Spleen (tissue), 11 donors: ENCODE measurements at regions not wholly inside any gene's neighbourhood (a gene's known extent, or its start where the extent isn't known, plus 50 kb on each side); places are given as distances from the start of the nearest gene placed in this dataset.

Experiments
- DNase-seq: peaks from one replicate; pipeline ENCODE4 v3.0.0-alpha.2; 2020
- H3K27ac ChIP-seq, 8 donors: fragments of 200-600 bp; sonication (generic) in 7 of 8; 1 replicate in 4 of 8; 2 replicates in 4 of 8; pipeline versions ENCODE4 v1.5.0 to v1.8.0; 2016 to 2021; ENCODE audit warnings: inconsistent platforms in 4 of 8, mild to moderate bottlenecking in 4 of 8, moderate library complexity in 1 of 8
- H3K27me3 ChIP-seq, 7 donors: fragments of 200-600 bp; sonication (generic) in 6 of 7; replicated peaks in 1 of 7; 1 replicate in 4 of 7; 2 replicates in 3 of 7; pipeline versions ENCODE4 v1.5.0 to v1.8.0; 2016 to 2021; ENCODE audit warnings: inconsistent platforms in 3 of 7, mild to moderate bottlenecking in 1 of 7
- H3K36me3 ChIP-seq, 6 donors: fragments of 200-600 bp; sonication (generic) in 5 of 6; 1 replicate in 4 of 6; 2 replicates in 2 of 6; pipeline versions ENCODE4 v1.5.0 to v1.8.0; 2016 to 2021; ENCODE audit warnings: inconsistent platforms in 2 of 6
- H3K4me1 ChIP-seq, 6 donors: fragments of 200-600 bp; sonication (generic) in 5 of 6; 1 replicate in 3 of 6; 2 replicates in 3 of 6; pipeline versions ENCODE4 v1.5.0 to v1.8.0; 2016 to 2021; ENCODE audit warnings: inconsistent platforms in 3 of 6
- H3K4me3 ChIP-seq, 8 donors: fragments of 200-600 bp; sonication (generic) in 7 of 8; 1 replicate in 4 of 8; 2 replicates in 4 of 8; pipeline versions ENCODE4 v1.5.0 to v1.8.0; 2016 to 2021; ENCODE audit warnings: inconsistent platforms in 4 of 8, mild to moderate bottlenecking in 4 of 8, moderate library complexity in 2 of 8
- H3K9me3 ChIP-seq, 8 donors: fragments of 200-600 bp; sonication (generic) in 7 of 8; 1 replicate in 4 of 8; 2 replicates in 4 of 8; pipeline versions ENCODE4 v1.5.0 to v1.8.0; 2016 to 2021; ENCODE audit warnings: inconsistent platforms in 4 of 8
- POLR2A ChIP-seq, 3 donors: fragments of 450-650 bp; IDR thresholded peaks; one replicate each; pipeline ENCODE4 v1.5.1; 2017; ENCODE audit warnings: antibody characterized with exemption in 3 of 3, mild to moderate bottlenecking in 1 of 3
- POLR2AphosphoS5 ChIP-seq, 3 donors: sonication (generic); formaldehyde crosslinking; IDR thresholded peaks; one replicate each; pipeline ENCODE4 v1.5.1; 2017; ENCODE audit warnings: antibody characterized with exemption in 3 of 3
- WGBS, 5 donors: extraction: QIAGEN DNeasy Blood & Tissue Kit in 3 of 5; methylation state at CpG; one replicate each; pipeline versions ENCODE4 v1.1.5 to v1.1.7; 2013 to 2018; 5-methylcytosine and 5-hydroxymethylcytosine counted together
- intact Hi-C: fragments of 100-400 bp; cut with DNase I; formaldehyde crosslinking; loops from one replicate; pipeline ENCODE4 v1.15.0; 2023; ENCODE audit warnings: low total_unique reads
- TF ChIP-seq, protein P1 (sequence below), 11 experiments: fragments of 200-600 bp in 7 of 11; fragments of 450-650 bp in 4 of 11; sonication (generic) in 4 of 11; IDR thresholded peaks in 8 of 11; conservative IDR thresholded peaks in 3 of 11; 1 replicate in 7 of 11; 2 replicates in 4 of 11; pipeline versions ENCODE4 v1.4.0 to v1.8.0; 2016 to 2021; ENCODE audit warnings: antibody characterized with exemption in 11 of 11, inconsistent platforms in 4 of 11, mild to moderate bottlenecking in 1 of 11
- donor health status: healthy with polysubstance abuse.
- donor health status: DM: no; HTN: no; CAD: no; lungs with moderate emphysema.
- donor health status: DM: no; HTN: no; CAD: no.
- donor health status: Bipolar disorder and iron deficiency.
- donor health status: healthy.
- donor health status: DM: no; HTN: no; CAD: no.
- donor health status: DM: yes; HTN: yes; CAD: no.

DNA sequence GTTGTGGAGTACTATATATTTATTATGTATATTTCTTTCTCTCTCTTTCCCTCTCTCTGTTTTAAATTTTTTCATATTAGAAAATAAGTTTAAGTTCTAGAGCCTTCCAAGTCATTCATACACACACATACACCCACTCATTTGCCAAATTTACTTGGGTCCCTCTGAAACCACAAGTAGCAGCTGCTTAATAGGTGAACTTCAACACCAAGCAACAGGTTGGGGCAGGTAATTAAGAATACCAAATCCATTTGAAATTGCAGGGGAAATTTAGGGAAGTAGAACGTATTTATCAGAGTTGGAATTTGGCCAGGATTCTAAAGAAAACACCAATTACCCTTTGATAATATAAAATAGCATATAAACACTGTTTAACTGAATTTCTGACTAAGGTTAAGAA is 75.0 kb upstream of the RBBP8 start:
- Histone ChIP-seq H3K4me3 (no peak overlapping the region), H3K36me3 (no peaks in the 10 kb centered on the region), H3K27ac (no peak overlapping the region), H3K27me3 (peaks cover 0 to 6% (median 0%) of the 10 kb centered on the region in 7 donors), H3K9me3 (no peaks in the 10 kb centered on the region), H3K4me1 (no peaks in the 10 kb centered on the region)
- intact Hi-C loops = no loop called here
- no peak for TF ChIP-seq POLR2A (IDR thresholded peaks at IDR 0.05)
- no peak for TF ChIP-seq POLR2AphosphoS5 (IDR thresholded peaks at IDR 0.05)
- TF ChIP-seq, protein P1, sequence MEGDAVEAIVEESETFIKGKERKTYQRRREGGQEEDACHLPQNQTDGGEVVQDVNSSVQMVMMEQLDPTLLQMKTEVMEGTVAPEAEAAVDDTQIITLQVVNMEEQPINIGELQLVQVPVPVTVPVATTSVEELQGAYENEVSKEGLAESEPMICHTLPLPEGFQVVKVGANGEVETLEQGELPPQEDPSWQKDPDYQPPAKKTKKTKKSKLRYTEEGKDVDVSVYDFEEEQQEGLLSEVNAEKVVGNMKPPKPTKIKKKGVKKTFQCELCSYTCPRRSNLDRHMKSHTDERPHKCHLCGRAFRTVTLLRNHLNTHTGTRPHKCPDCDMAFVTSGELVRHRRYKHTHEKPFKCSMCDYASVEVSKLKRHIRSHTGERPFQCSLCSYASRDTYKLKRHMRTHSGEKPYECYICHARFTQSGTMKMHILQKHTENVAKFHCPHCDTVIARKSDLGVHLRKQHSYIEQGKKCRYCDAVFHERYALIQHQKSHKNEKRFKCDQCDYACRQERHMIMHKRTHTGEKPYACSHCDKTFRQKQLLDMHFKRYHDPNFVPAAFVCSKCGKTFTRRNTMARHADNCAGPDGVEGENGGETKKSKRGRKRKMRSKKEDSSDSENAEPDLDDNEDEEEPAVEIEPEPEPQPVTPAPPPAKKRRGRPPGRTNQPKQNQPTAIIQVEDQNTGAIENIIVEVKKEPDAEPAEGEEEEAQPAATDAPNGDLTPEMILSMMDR (IDR thresholded peaks at IDR 0.05 in 8 of 11, conservative IDR thresholded peaks at IDR 0.05 in 3 of 11) = no peak
- 13 to 48% (median 39%) methylated on average over 1 of the region's 1 CpG for WGBS, 5 donors
- no peak for DNase-seq

DNA sequence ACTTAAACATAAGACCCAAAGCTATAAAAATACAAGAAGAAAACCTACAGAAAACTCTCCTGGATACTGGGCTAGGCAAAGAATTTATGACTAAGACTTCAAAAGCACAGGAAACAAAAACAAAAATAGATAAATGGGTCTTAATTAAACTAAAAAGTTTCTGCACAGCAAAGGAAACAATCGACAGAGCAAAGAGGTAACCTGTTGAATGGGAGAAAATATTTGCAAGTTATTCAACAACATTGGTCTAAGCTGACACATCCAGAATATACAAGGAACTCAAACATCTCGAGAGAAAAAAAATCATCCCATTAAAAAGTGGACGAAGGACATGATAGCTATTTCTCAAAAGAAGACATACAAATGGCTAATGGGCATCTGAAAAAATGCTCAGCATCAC is 72.3 kb upstream of the RBBP8 start:
- Histone ChIP-seq H3K9me3 (no peaks in the 10 kb centered on the region), H3K27me3 (no peaks in the 10 kb centered on the region), H3K4me1 (no peaks in the 10 kb centered on the region), H3K36me3 (no peaks in the 10 kb centered on the region), H3K27ac (no peak overlapping the region), H3K4me3 (no peak overlapping the region)
- intact Hi-C loops = no loop called here
- WGBS, 5 donors = 82 to 91% (median 87%) methylated on average over 3 of the region's 3 CpGs
- no peak for DNase-seq
- no peak for TF ChIP-seq POLR2A (IDR thresholded peaks at IDR 0.05)
- TF ChIP-seq POLR2AphosphoS5 (IDR thresholded peaks at IDR 0.05) = no peak
- TF ChIP-seq, protein P1 (IDR thresholded peaks at IDR 0.05 in 8 of 11, conservative IDR thresholded peaks at IDR 0.05 in 3 of 11) = no peak

DNA sequence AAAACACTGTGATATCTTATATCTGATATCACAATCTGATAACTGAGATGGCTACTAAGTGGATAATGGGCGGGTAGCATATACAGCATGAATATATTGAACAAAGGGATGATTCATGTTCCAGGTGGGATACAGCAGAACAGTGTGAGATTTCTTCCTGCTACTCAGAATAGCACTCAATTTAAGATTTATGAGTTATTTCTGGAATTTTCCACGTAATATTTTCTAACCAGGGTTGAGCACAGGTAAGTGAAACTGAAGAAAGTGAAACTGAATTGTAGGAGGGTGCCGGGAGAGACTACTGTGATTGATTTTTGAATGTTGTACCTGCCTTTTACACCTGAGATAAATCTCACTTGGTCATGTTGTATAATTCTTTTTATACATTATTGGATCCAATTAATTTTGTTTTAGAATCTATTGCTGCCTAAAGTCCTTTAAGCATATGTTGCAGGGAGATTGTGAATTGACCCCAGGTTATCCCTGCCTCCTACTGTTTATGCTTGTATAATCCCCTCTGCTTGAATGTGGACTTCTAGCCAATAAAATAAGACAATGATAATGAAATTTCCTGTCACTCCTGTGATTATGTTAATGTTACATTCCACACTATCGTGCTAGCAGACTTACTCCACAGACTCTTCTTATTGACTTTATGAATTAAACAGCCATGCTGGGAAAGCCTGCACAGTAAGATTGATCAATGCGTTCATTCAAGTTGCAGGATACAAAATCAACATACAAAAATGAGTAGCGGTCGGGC is 67.6 kb upstream of the RBBP8 start:
- no peaks in the 10 kb centered on the region for H3K27me3 ChIP-seq
- no peaks in the 10 kb centered on the region for H3K9me3 ChIP-seq
- no peaks in the 10 kb centered on the region for H3K36me3 ChIP-seq
- H3K27ac ChIP-seq = no peak overlapping the region
- TF ChIP-seq POLR2A (IDR thresholded peaks at IDR 0.05) (no peak), POLR2AphosphoS5 (IDR thresholded peaks at IDR 0.05) (no peak)
- TF ChIP-seq, protein P1 (IDR thresholded peaks at IDR 0.05 in 8 of 11, conservative IDR thresholded peaks at IDR 0.05 in 3 of 11) = no peak
- WGBS, 5 donors = 76 to 93% (median 84%) methylated on average over 7 of the region's 7 CpGs
- H3K4me3 ChIP-seq = no peak overlapping the region
- intact Hi-C loops = no loop called here
- no peaks in the 10 kb centered on the region for H3K4me1 ChIP-seq
- no peak for DNase-seq

DNA sequence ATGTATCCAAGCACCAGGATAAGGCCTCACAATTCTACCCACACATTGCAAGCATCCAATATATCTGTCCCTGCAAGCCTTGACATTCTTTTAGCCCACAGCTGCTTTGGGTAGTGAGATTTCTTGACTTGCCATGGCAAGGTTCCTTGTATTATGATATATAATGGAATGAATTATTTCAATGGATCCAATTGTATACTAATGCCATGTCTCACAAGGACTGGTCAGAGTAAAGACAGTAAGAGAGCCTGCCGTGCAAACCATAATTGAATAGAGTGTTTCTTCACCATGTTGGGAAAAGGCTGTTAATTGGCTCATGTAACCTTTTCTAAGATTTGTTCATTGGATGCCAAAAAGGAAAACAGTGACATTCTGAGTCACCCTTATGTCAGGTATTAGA is 64.3 kb upstream of the RBBP8 start:
- Histone ChIP-seq H3K27me3 (no peaks in the 10 kb centered on the region), H3K4me3 (no peak overlapping the region), H3K9me3 (no peaks in the 10 kb centered on the region), H3K27ac (no peak overlapping the region), H3K4me1 (peaks cover 0 to 7% (median 4%) of the 10 kb centered on the region in 6 donors), H3K36me3 (no peaks in the 10 kb centered on the region)
- DNase-seq = no peak
- 91 to 98% (median 95%) methylated on average over 1 of the region's 1 CpG for WGBS, 5 donors
- TF ChIP-seq POLR2A (IDR thresholded peaks at IDR 0.05) (no peak), POLR2AphosphoS5 (IDR thresholded peaks at IDR 0.05) (no peak)
- TF ChIP-seq, protein P1 (IDR thresholded peaks at IDR 0.05 in 8 of 11, conservative IDR thresholded peaks at IDR 0.05 in 3 of 11) = no peak
- intact Hi-C loops = no loop called here
